Neural cell (in vitro differentiated cells): ENCODE measurements at regions not wholly inside any gene's neighbourhood (a gene's known extent, or its start where the extent isn't known, plus 50 kb on each side); places are given as distances from the start of the nearest gene placed in this dataset.

ENCODE experiments used
- EZH2 ChIP-seq: fragments of 200-600, 300-800 bp; shearing (Covaris generic), sonication (generic); IDR thresholded peaks from 2 replicates; pipeline ENCODE4 v1.6.1; 2014; ENCODE audit warnings: antibody characterized with exemption, low read length, borderline replicate concordance, mild to moderate bottlenecking; ENCODE audit not compliant: insufficient read depth, poor library complexity, severe bottlenecking
- RAD21 ChIP-seq: fragments of 450-650 bp; conservative IDR thresholded peaks from 2 replicates; pipeline ENCODE4 v1.6.1; 2014; ENCODE audit warnings: antibody characterized with exemption, mild to moderate bottlenecking, moderate library complexity
- SMC3 ChIP-seq: fragments of 450-650 bp; conservative IDR thresholded peaks from 2 replicates; pipeline ENCODE4 v1.6.1; 2014; ENCODE audit warnings: antibody characterized with exemption, mild to moderate bottlenecking, moderate library complexity; ENCODE audit not compliant: poor library complexity
- TF ChIP-seq, protein P1 (sequence below): fragments of 450-650 bp; IDR thresholded peaks from 2 replicates; pipeline ENCODE4 v1.5.1; 2014; ENCODE audit warnings: antibody characterized with exemption, mild to moderate bottlenecking, moderate library complexity; ENCODE audit not compliant: poor library complexity, severe bottlenecking

DNA sequence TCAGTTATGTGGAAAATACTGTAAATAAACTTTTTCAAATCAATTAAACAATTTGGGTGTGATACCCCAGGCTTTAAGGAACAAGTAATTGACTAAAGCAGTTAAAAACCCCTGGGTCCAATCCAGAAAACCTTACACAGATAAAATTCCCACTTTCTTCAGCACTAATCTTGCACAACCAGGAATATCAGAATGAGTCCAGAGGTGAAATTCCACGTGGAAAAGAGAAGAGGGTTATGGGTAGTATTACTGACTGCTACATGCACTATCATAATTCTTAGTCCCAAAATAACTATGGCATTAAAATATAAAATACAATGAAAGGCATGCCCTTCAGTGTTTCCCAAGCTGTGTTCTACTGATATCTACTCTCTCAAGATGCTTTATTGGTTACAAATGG, 135.7 kb upstream of the STEAP4 start:
- TF ChIP-seq, protein P1, sequence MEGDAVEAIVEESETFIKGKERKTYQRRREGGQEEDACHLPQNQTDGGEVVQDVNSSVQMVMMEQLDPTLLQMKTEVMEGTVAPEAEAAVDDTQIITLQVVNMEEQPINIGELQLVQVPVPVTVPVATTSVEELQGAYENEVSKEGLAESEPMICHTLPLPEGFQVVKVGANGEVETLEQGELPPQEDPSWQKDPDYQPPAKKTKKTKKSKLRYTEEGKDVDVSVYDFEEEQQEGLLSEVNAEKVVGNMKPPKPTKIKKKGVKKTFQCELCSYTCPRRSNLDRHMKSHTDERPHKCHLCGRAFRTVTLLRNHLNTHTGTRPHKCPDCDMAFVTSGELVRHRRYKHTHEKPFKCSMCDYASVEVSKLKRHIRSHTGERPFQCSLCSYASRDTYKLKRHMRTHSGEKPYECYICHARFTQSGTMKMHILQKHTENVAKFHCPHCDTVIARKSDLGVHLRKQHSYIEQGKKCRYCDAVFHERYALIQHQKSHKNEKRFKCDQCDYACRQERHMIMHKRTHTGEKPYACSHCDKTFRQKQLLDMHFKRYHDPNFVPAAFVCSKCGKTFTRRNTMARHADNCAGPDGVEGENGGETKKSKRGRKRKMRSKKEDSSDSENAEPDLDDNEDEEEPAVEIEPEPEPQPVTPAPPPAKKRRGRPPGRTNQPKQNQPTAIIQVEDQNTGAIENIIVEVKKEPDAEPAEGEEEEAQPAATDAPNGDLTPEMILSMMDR: no peak
- TF ChIP-seq RAD21 (no peak), EZH2 (no peak), SMC3 (no peak)
